SK-N-SH (cell line): ENCODE measurements at regions not wholly inside any gene's neighbourhood (a gene's known extent, or its start where the extent isn't known, plus 50 kb on each side); places are given as distances from the start of the nearest gene placed in this dataset.

Source experiments
- CTCF ChIP-seq: fragments of 200-600 bp; sonication (generic); IDR thresholded peaks from 2 replicates; pipeline ENCODE4 v1.6.1; 2017; ENCODE audit warnings: antibody characterized with exemption, mild to moderate bottlenecking, moderate library complexity
- ELF1 ChIP-seq: IDR thresholded peaks from 2 replicates; pipeline ENCODE4 v1.4.0; 2012
- EP300 ChIP-seq, 2 experiments: IDR thresholded peaks; 2 replicates each; pipeline versions ENCODE4 v1.4.0 to v1.6.1; 2012; ENCODE audit warnings: borderline replicate concordance in 1 of 2, low read depth in 1 of 2, low read length in 1 of 2
- EZH2phosphoT487 ChIP-seq: fragments of 200-600 bp; sonication (generic); IDR thresholded peaks from 2 replicates; pipeline ENCODE4 v1.6.1; 2017; ENCODE audit warnings: low read depth, mixed run types, mild to moderate bottlenecking, antibody characterized with exemption, moderate library complexity, borderline replicate concordance
- MAX ChIP-seq: IDR thresholded peaks from 2 replicates; pipeline ENCODE4 v1.4.0; 2012; ENCODE audit warnings: low read depth
- MEF2A ChIP-seq: IDR thresholded peaks from 2 replicates; pipeline ENCODE4 v1.4.0; 2012; ENCODE audit warnings: low read depth, borderline replicate concordance
- MXI1 ChIP-seq: IDR thresholded peaks from 2 replicates; pipeline ENCODE4 v1.6.1; 2012; ENCODE audit warnings: mild to moderate bottlenecking, low read depth, low read length, improper control_type of control experiment
- PBX3 ChIP-seq: IDR thresholded peaks from 2 replicates; pipeline ENCODE4; 2012
- RAD21 ChIP-seq: IDR thresholded peaks from 2 replicates; pipeline ENCODE4 v1.6.1; 2012; ENCODE audit warnings: mild to moderate bottlenecking, low read length
- SMC3 ChIP-seq: IDR thresholded peaks from 2 replicates; pipeline ENCODE4 v1.6.1; 2012; ENCODE audit warnings: low read depth, low read length, improper control_type of control experiment
- TAF1 ChIP-seq: IDR thresholded peaks from 2 replicates; pipeline ENCODE4 v1.6.1; 2012; ENCODE audit warnings: low read depth, mild to moderate bottlenecking, low read length, moderate library complexity, borderline replicate concordance

GRCh38 chr7:68613405-68613804, 984.9 kb upstream of the AUTS2 start:
- TF ChIP-seq CTCF = no peak
- no peak for TF ChIP-seq SMC3
- TF ChIP-seq MXI1 = no peak
- no peak for TF ChIP-seq MEF2A
- no peak for TF ChIP-seq PBX3
- no peak for TF ChIP-seq TAF1
- no peak for TF ChIP-seq EZH2phosphoT487
- TF ChIP-seq ELF1 = no peak
- no peak for TF ChIP-seq EP300 (IDR thresholded peaks at IDR 0.05; ENCODE audit: borderline replicate concordance in 1 of 2, low read depth in 1 of 2, low read length in 1 of 2)
- TF ChIP-seq RAD21 = no peak
- no peak for TF ChIP-seq MAX
